ENCODE measurements at regions not wholly inside any gene's neighbourhood (a gene's known extent, or its start where the extent isn't known, plus 50 kb on each side); places are given as distances from the start of the nearest gene placed in this dataset.
A peak's percentile ranks its signal among the peaks of the same experiment; 100 is the strongest.

DNA sequence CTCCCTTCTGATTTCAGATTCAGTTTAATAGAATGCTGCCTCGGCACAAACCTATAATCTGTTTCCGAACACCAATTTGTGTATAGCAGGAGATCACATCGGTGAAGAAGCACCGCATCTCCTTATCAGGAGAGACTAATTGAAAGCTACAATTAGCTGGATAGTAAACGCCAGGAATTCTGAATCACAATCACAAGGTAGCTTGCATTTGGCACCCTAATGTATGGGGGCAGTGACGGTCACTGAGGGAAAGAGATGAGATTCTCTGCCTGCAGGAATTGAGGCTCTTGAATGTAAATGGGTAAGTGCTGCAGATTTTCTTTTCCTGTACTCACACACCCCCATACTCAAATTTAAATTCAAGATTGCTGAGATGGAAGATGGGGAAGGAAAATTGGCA is 373.6 kb upstream of the ZNF608 start:
- TF ChIP-seq NFIC (IDR thresholded peaks at IDR 0.05): no peak
- TF ChIP-seq, protein P1, sequence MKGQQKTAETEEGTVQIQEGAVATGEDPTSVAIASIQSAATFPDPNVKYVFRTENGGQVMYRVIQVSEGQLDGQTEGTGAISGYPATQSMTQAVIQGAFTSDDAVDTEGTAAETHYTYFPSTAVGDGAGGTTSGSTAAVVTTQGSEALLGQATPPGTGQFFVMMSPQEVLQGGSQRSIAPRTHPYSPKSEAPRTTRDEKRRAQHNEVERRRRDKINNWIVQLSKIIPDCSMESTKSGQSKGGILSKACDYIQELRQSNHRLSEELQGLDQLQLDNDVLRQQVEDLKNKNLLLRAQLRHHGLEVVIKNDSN (IDR thresholded peaks at IDR 0.05): no peak
- no peak for TF ChIP-seq TCF12 (IDR thresholded peaks at IDR 0.05; ENCODE audit: low read depth)
- TF ChIP-seq, protein P2, sequence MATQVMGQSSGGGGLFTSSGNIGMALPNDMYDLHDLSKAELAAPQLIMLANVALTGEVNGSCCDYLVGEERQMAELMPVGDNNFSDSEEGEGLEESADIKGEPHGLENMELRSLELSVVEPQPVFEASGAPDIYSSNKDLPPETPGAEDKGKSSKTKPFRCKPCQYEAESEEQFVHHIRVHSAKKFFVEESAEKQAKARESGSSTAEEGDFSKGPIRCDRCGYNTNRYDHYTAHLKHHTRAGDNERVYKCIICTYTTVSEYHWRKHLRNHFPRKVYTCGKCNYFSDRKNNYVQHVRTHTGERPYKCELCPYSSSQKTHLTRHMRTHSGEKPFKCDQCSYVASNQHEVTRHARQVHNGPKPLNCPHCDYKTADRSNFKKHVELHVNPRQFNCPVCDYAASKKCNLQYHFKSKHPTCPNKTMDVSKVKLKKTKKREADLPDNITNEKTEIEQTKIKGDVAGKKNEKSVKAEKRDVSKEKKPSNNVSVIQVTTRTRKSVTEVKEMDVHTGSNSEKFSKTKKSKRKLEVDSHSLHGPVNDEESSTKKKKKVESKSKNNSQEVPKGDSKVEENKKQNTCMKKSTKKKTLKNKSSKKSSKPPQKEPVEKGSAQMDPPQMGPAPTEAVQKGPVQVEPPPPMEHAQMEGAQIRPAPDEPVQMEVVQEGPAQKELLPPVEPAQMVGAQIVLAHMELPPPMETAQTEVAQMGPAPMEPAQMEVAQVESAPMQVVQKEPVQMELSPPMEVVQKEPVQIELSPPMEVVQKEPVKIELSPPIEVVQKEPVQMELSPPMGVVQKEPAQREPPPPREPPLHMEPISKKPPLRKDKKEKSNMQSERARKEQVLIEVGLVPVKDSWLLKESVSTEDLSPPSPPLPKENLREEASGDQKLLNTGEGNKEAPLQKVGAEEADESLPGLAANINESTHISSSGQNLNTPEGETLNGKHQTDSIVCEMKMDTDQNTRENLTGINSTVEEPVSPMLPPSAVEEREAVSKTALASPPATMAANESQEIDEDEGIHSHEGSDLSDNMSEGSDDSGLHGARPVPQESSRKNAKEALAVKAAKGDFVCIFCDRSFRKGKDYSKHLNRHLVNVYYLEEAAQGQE (IDR thresholded peaks at IDR 0.05; ENCODE audit: low read depth): no peak
- no peak for TF ChIP-seq CREB1 (IDR thresholded peaks at IDR 0.05; ENCODE audit: low read depth)
- no peak for TF ChIP-seq YY1 (IDR thresholded peaks at IDR 0.05; ENCODE audit: low read depth)
- TF ChIP-seq RAD21 (IDR thresholded peaks at IDR 0.05; ENCODE audit: low read depth): no peak
- TF ChIP-seq EGR1 (IDR thresholded peaks at IDR 0.05): no peak
- TF ChIP-seq CEBPB (IDR thresholded peaks at IDR 0.05): no peak
- TF ChIP-seq FOXM1 (IDR thresholded peaks at IDR 0.05; ENCODE audit: borderline replicate concordance, low read depth): no peak
- TF ChIP-seq, protein P3, sequence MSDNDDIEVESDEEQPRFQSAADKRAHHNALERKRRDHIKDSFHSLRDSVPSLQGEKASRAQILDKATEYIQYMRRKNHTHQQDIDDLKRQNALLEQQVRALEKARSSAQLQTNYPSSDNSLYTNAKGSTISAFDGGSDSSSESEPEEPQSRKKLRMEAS (IDR thresholded peaks at IDR 0.05): no peak
- TF ChIP-seq TAF1 (IDR thresholded peaks at IDR 0.05; ENCODE audit: low read depth): no peak
- TF ChIP-seq ZBTB7A (IDR thresholded peaks at IDR 0.05; ENCODE audit: low read depth): no peak
- TF ChIP-seq TEAD4 (IDR thresholded peaks at IDR 0.05): no peak
- no peak for TF ChIP-seq EP300 (IDR thresholded peaks at IDR 0.05; ENCODE audit: borderline replicate concordance)

- TF ChIP-seq FOXM1 (IDR thresholded peaks at IDR 0.05; ENCODE audit: borderline replicate concordance, low read depth): no peak
- TF ChIP-seq, protein P3 (IDR thresholded peaks at IDR 0.05): no peak
- no peak for TF ChIP-seq TAF1 (IDR thresholded peaks at IDR 0.05; ENCODE audit: low read depth)
- no peak for TF ChIP-seq TCF12 (IDR thresholded peaks at IDR 0.05; ENCODE audit: low read depth)
- TF ChIP-seq, protein P1 (IDR thresholded peaks at IDR 0.05): no peak
- no peak for TF ChIP-seq TEAD4 (IDR thresholded peaks at IDR 0.05)
- no peak for TF ChIP-seq CEBPB (IDR thresholded peaks at IDR 0.05)
- TF ChIP-seq YY1 (IDR thresholded peaks at IDR 0.05; ENCODE audit: low read depth): no peak
- no peak for TF ChIP-seq ZBTB7A (IDR thresholded peaks at IDR 0.05; ENCODE audit: low read depth)
- TF ChIP-seq NFIC (IDR thresholded peaks at IDR 0.05): no peak
- TF ChIP-seq CREB1 (IDR thresholded peaks at IDR 0.05; ENCODE audit: low read depth): no peak
- TF ChIP-seq EGR1 (IDR thresholded peaks at IDR 0.05): no peak
- TF ChIP-seq, protein P2 (IDR thresholded peaks at IDR 0.05; ENCODE audit: low read depth): no peak
- no peak for TF ChIP-seq EP300 (IDR thresholded peaks at IDR 0.05; ENCODE audit: borderline replicate concordance)
These were observed 378.8 kb upstream of the ZNF608 start for GRCh38 chr5:125125031-125125823.

- TF ChIP-seq RAD21 (IDR thresholded peaks at IDR 0.05; ENCODE audit: low read depth): no peak
- no peak for TF ChIP-seq EP300 (IDR thresholded peaks at IDR 0.05; ENCODE audit: borderline replicate concordance)
- no peak for TF ChIP-seq FOXM1 (IDR thresholded peaks at IDR 0.05; ENCODE audit: borderline replicate concordance, low read depth)
- TF ChIP-seq, protein P3 (IDR thresholded peaks at IDR 0.05): no peak
- no peak for TF ChIP-seq CREB1 (IDR thresholded peaks at IDR 0.05; ENCODE audit: low read depth)
- no peak for TF ChIP-seq YY1 (IDR thresholded peaks at IDR 0.05; ENCODE audit: low read depth)
- no peak for TF ChIP-seq TAF1 (IDR thresholded peaks at IDR 0.05; ENCODE audit: low read depth)
- TF ChIP-seq ZBTB7A (IDR thresholded peaks at IDR 0.05; ENCODE audit: low read depth): no peak
- TF ChIP-seq TEAD4 (IDR thresholded peaks at IDR 0.05): no peak
These were observed 379.6 kb upstream of the ZNF608 start for GRCh38 chr5:125126050-125126449.

GRCh38 chr5:125129151-125129806 is 382.8 kb upstream of the ZNF608 start:
- TF ChIP-seq, protein P2 (IDR thresholded peaks at IDR 0.05; ENCODE audit: low read depth): no peak
- TF ChIP-seq, protein P3 (IDR thresholded peaks at IDR 0.05): no peak
- 0 out of 2 replicates have a peak, but pooled peaks have one; percentile 16 for TF ChIP-seq EP300 (IDR thresholded peaks at IDR 0.05; ENCODE audit: borderline replicate concordance)
- TF ChIP-seq TEAD4 (IDR thresholded peaks at IDR 0.05): peak; percentile 34; the same call in 1 of the 2 replicates
- TF ChIP-seq RAD21 (IDR thresholded peaks at IDR 0.05; ENCODE audit: low read depth): no peak
- peak; percentile 62; the same call in 1 of the 2 replicates for TF ChIP-seq FOXM1 (IDR thresholded peaks at IDR 0.05; ENCODE audit: borderline replicate concordance, low read depth)
- TF ChIP-seq TAF1 (IDR thresholded peaks at IDR 0.05; ENCODE audit: low read depth): no peak
- TF ChIP-seq CREB1 (IDR thresholded peaks at IDR 0.05; ENCODE audit: low read depth): no peak
- TF ChIP-seq ZBTB7A (IDR thresholded peaks at IDR 0.05; ENCODE audit: low read depth): no peak
- no peak for TF ChIP-seq YY1 (IDR thresholded peaks at IDR 0.05; ENCODE audit: low read depth)
- no peak for TF ChIP-seq EGR1 (IDR thresholded peaks at IDR 0.05)
